GM12873 (cell line): ENCODE measurements at regions not wholly inside any gene's neighbourhood (a gene's known extent, or its start where the extent isn't known, plus 50 kb on each side); places are given as distances from the start of the nearest gene placed in this dataset.

Experiments
- TF ChIP-seq, protein P1 (sequence below): IDR thresholded peaks from 2 replicates; pipeline ENCODE4 v1.5.1; 2012; ENCODE audit warnings: low read depth, mild to moderate bottlenecking, moderate library complexity, low read length, control low read depth; ENCODE audit not compliant: insufficient read depth; ENCODE audit errors: missing control alignments

DNA sequence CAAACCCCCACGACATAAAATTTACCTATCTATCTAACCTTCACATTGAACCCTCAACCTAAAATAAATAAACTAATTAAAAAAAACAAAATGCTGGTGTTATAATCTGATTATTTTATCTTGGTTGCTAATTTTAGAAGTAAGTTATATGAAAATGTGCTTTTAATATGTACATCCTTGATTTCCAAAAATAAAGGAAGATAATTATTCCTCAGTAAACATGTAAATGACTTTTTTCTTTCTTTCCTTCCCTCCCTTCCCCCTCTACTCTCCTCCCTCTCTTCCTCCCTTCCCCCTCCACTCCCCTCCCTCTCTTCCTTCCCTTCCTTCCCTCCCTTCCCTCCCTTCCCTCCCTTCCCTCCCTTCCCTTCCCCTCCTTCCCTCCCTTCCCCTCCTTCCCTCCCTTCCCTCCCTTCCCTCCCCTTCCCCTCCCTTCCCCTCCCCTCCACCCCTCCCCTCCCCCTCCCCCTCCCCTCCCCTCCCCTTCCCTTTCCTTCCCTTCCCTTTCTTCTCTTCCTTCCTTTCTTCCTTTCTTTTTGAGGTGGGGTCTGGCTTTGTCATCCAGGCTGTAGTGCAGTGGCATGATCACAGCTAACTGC, 180.0 kb upstream of the GIMD1 start:
- TF ChIP-seq, protein P1, sequence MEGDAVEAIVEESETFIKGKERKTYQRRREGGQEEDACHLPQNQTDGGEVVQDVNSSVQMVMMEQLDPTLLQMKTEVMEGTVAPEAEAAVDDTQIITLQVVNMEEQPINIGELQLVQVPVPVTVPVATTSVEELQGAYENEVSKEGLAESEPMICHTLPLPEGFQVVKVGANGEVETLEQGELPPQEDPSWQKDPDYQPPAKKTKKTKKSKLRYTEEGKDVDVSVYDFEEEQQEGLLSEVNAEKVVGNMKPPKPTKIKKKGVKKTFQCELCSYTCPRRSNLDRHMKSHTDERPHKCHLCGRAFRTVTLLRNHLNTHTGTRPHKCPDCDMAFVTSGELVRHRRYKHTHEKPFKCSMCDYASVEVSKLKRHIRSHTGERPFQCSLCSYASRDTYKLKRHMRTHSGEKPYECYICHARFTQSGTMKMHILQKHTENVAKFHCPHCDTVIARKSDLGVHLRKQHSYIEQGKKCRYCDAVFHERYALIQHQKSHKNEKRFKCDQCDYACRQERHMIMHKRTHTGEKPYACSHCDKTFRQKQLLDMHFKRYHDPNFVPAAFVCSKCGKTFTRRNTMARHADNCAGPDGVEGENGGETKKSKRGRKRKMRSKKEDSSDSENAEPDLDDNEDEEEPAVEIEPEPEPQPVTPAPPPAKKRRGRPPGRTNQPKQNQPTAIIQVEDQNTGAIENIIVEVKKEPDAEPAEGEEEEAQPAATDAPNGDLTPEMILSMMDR: no peak

DNA sequence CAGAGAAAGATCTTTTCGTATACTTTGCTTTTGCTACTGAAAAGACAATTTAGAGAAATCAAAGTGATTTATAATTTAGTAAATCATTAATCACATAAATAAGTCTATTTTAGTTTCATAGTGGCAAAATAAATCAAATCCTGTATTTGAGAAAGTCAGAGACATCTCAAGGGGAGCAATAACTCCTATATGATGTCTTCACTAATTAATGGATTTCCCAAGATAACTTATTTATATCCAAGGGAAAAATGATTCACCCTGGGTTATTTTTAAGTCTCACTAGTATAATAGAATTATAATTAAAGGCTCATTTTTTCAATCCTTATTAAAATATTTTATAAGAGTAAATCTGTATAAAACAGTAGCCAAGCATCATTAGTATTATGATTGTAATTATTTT, 177.8 kb upstream of the GIMD1 start:
- TF ChIP-seq, protein P1: no peak

DNA sequence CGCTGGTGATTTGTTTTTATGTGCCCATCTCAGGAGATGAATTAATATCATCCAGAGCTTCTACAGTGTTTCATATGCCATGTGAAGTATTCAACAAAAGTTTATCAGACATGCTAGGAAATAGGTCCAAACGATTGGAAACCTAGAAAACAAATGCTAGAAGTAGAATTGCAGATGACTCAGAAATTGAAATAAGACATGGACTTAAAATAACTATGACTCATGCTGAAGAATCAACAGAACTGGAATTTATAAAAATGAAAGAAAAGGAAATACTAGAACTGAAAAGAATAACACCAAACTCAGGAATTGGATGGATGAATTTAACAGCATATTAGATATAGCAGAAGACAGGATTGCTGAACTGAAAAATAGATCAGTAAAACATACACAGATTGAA, 172.7 kb upstream of the GIMD1 start:
- TF ChIP-seq, protein P1: no peak

DNA sequence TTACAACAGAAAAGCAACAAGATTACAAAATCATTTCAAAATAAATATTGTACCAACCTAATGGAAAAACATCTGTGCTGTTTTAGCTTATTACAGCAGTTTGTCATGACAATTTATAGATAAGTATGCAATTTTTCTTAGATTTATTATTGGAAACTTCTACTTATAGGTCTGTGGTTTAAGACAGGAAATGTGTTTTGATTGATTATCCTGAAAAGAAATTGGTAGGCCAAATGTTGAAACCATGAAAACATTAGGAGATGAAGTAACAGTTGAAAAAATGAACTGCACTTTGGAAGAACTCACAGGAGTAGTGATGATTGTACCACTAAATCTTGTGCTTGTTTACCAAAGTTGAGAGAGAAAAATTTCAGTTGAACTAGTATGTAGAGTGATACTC, 162.2 kb upstream of the GIMD1 start:
- TF ChIP-seq, protein P1: no peak

DNA sequence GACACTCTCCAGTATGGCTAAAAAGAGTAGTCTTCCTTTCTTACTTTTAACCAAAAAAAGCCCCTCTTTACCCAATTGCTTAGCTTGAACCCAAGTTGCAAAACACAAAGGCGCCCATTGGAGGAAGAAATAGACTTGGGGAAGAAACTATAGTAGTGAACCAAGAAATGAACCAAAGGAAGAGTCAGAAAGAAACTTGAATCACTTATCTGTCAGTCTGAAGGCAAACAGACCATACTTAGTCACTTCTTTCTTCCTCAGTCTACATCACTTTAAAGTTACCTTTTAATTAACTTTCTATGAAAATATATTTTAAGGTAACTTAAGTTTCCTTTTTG, 161.4 kb upstream of the GIMD1 start:
- TF ChIP-seq, protein P1: no peak

DNA sequence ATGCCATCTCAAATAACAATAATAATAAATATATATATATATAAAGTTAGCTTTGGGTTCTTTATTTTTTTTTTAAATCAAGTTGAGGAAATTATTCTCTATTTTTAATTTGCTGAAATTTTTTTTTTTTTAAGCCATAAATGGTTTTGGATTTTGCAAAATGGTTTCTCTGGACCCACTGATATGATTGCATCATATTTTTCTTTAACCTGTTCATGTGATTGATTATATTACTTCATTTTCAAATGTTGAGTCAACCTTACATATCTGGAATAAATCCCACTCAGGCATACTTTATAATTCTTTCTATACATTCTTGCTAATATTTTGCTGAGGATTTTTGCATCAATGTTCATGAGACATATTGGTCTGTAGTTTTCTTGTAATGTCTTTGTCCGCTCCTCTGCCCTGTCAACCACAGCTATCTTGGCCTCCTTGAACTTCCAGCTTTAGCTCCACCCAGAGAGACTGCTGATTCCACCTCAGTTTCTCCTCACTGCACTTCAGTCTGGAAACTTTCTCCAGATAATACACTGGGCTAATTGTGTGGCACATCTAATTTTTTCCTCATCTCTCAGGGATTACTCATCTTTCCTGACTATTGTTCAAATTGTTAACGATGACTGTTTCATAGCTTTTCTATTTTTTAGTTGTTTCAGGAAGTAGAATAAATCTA, 160.9 kb upstream of the GIMD1 start:
- TF ChIP-seq, protein P1: no peak

DNA sequence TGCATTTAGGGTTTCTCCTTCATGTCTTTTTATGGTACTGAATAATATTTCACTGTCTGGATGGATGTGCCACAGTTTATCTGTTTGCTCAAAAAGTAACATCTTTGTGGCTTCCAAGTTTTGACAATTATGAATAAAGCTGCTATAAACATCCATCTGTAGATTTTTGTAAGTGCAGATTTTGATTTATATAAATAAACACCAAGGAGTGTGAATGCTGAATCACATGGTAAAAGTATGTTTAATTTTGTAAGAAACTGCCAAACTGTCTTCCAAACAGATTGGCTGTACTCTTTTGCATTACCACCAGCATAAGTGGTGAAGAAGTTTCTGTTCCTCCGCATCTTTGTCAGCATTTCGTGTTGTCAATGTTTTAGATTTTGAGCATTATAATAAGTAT, 158.7 kb upstream of the GIMD1 start:
- TF ChIP-seq, protein P1: no peak
